HG03280 (cell line): ENCODE measurements at regions not wholly inside any gene's neighbourhood (a gene's known extent, or its start where the extent isn't known, plus 50 kb on each side); places are given as distances from the start of the nearest gene placed in this dataset.

Source experiments
- ATAC-seq: cut with Tn5 transposase; IDR thresholded peaks from one replicate; pipeline ENCODE4 v1.9.1; 2021; ENCODE audit warnings: mild to moderate bottlenecking, moderate library complexity; ENCODE audit not compliant: unreplicated experiment

DNA sequence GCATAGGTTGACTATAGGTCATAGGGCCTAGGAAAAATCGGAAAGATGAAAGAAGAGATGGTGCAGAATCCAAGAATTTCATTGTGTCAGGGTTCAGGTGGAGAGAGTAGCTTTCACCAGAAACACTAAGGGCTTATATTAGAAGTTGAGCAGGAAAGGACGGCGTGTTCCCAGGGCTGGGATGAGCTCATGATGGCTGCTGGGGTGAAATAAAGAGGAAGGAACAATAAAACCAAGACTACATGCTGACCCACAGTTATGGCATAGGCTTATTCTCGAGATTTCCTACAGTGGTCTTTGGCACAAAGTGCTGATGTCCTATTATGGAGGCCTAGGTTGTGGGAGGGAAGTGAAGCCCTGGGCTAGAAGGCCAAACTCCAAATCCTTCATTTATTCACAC is 195.8 kb downstream of the PTEN start:
- ATAC-seq, result no peak

- ATAC-seq, result no peak
Observed at GRCh38 chr10:88060762-88061161, 197.3 kb downstream of the PTEN start.

GRCh38 chr10:88062385-88062784 is 199.0 kb downstream of the PTEN start:
- no peak for ATAC-seq

GRCh38 chr10:88062798-88063472 is 199.5 kb downstream of the PTEN start:
- no peak for ATAC-seq

- ATAC-seq, result no peak
Observed at GRCh38 chr10:88063861-88064557, 200.6 kb downstream of the PTEN start.

DNA sequence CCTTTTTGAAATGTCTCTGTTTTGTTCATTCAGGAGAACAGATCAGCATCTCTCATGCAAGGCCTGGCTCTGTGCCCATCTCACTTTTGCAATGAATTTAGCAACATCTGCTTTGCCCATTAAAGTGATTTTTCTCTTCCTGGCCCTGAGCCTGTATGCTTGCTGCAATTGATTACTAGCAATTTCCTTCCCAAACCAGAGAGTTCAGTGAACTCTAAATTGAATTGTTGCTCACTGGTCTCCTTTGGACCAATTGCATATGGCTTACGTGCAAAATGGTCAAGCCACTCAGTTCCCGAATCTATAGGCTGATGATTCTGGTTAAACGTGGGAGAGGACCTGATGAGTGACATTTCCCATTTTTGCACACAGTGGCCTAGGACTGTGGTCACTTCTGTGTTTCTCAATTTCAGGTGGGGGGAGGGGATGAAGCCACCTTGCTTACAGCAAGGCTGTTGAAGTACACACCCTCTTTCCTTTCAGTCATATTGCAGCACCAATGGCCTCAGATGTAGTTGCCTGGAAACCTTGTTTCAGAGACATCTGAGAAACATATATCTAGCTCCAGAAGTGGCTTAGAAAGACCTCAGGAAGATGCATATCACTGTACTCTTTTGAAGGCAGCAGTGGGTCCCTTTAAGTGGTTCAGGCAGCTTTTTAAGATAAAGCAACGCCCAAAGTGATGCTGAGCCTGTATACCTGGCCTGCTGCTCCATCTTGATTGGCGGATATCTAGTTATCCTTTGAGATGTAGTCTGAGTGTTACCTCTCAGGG is 201.4 kb downstream of the PTEN start:
- peak; percentile 55 for ATAC-seq

- ATAC-seq, result no peak
Observed at GRCh38 chr10:88065383-88066049, 202.1 kb downstream of the PTEN start.

DNA sequence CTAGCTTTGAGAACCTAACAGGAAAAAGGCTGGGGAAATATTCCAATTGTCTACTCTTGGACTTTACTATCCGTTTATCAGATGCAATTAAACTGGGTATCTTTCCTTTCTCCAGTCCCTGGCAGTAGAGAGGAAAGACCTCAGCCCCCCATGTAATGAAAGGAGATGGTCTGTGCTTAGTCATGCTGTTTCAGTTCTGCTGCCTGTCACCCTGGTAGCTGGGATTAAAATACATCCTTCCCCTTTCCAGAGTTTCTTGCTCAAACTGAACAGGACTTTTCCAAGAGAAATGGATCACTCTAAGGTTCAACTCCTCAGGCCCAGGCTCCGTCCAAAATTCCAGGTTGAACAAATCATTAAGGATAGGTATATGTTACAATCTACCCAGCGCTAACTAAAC is 202.9 kb downstream of the PTEN start:
- no peak for ATAC-seq

- no peak for ATAC-seq
Observed at GRCh38 chr10:88066876-88067275, 203.5 kb downstream of the PTEN start.

DNA sequence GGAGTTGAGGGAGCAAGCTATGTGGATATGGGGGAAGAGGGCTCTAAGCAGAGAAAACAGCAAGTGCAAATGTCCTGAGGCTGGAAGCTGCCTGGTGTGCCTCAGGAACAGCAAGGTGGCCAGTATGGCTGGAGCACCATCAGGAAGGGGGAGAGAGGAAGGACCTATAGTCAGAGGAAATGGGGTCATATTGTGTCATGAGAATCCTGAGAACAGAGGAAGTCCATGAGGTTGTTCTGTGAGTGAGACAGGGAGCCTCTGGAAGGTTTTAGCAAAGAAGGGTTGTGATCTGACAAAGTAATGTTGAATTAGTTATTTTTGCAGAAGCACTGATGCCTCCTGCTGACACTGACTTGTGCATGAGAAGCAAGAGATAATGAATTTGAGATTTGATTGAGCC is 204.3 kb downstream of the PTEN start:
- no peak for ATAC-seq

DNA sequence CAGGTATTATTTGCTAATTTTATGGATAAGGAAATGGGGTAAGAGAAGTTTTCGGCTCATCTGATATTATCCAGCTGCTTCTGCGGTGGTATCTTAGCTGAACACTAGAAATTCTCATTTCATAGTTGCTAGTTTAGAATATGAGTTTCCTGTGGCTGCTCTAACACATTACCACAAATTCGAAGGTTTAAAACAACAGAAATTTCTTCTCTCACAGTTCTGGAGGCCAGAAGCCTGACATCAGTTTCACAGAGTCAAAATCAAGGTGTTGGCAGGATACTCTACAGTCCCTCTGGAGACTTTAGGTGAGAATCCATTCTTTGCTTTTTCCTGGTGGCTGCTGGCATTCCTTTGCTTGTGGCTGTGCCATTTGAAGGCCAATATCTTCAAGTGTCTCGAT is 205.9 kb downstream of the PTEN start:
- no peak for ATAC-seq

- ATAC-seq, result no peak
Observed at GRCh38 chr10:88070080-88070880, 206.9 kb downstream of the PTEN start.

DNA sequence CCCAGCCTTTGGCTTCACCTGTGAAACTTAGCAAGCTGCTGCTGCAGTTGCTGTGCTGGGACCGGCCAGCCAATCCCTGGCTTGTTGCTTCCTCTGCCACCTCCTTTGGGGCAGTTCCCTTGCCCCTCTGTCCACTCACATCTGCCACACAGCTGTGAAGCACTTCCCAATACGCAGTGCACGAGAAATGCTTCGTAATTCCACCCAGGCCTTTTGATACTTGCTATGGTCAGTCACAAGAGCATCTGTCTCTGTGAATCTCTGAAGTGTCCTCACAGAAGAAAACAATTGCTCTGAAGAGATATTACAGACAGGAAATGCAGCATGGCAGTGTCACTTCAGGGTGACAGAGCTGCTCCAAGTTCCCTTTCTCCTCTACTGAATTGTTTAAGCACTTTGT is 208.5 kb downstream of the PTEN start:
- ATAC-seq, result no peak

GRCh38 chr10:88073682-88074081 is 210.3 kb downstream of the PTEN start:
- ATAC-seq, result no peak

DNA sequence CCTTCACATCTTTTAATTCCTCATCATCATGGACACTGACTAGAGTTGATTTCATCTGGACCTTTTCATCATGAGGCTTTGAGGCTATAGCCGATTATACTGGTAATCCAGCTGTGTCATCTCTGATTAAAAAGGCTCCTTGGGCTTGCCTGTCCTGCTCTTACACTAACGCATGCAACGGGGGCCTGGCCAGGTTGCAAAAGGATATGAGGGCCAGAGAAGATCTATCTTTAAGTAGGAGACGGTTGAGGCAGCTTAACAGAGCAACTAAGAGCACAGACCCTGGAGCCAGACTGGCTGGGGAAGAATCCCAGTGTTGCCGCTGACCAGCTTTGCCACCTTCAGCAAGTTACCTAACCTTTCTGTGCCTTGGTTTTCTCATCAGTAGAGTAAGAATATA is 211.5 kb downstream of the PTEN start:
- no peak for ATAC-seq

DNA sequence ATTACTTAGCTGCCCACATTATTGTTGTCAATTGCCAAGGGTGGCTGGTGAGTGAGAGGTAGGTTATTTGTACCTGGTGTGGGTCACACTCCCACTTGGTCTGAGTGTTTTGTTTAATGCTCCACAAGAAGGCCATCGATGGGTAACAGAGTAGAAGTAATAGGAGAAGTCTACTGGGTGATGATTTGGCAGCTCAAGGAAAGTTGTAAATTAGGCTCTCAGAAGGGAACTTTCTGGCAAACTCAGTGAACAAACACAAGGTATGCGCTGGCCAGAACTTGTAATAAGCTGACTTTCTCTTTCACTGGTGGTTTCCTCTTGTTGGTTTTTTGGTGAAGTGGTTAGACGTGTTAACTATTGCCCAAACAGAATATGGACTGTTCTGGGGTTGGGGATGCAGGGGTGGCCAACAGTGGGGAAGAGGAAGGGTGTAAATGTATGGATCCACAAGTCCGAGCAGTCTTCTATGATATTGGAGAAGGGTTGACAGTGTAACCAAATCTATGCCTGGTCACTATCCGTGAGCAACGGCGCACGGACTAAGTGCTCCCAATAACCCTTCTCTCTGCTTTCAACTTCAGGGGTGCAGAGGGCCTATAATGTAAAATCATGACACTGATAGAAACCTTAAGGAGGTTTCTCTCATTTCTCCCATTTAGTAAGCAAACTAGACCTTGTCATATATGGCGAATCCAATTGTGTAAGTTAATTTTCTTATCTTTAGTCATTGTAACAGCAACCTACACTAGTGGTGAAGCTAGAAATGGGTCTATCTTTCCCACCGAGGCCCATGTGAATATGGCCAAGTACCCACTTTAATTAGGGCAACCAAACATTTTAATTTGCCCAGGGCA is 212.8 kb downstream of the PTEN start:
- no peak for ATAC-seq

GRCh38 chr10:88077977-88078376 is 214.6 kb downstream of the PTEN start:
- no peak for ATAC-seq

DNA sequence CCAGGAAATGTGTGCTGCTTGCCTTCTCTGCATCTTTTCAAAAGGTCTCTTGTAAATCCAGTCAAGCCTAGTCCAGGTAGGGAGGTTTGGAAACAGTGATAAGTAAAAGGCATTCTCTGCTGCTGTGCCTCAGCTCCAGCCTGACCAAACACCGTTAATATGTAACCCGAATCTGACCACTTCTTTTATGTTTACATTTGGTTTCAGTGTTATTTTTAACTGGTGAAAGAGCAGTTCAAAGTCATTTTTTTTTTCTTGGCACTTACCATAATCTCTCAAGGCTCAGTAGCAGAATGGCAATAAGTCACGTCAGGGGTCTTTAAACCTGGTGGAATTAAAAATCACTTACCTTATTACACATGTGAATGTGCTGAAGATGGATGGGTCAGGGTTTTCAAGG is 216.8 kb downstream of the PTEN start:
- ATAC-seq, result peak; percentile 51

DNA sequence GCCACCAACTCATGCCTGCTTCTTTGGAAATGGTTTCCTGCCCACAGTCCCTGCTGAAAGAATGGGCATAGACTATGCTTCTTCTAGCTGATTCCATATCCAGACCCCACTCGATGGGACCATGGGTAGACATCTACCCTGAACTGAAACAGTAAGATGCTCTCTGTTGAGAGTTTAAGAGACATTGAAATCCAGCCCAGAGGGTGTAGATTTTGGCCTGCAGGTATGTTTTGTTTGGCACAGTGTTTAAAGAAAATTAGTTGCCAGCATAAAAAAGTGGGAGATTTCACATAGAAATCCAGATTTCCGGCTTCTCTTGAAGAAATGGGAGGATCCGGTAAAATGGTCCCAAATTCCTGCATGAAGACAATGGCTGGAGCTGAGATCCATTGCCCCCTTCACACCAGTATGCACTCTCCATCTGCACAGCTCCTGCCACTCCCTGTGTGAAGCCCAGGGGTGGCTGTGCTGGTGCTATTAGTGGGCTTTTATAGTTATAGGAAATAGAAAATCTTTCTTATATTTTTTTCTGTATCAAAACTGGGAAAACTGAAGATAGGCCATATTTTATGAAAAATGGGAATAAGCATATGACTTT is 218.1 kb downstream of the PTEN start:
- ATAC-seq, result no peak
